Smooth muscle cell (in vitro differentiated cells): ENCODE measurements at regions not wholly inside any gene's neighbourhood (a gene's known extent, or its start where the extent isn't known, plus 50 kb on each side); places are given as distances from the start of the nearest gene placed in this dataset.

Experiments
- DNase-seq: peaks from one replicate; lab custom pipeline; 2025; ENCODE audit not compliant: unreplicated experiment; lab: John Stamatoyannopoulos, UW
- H2AFZ ChIP-seq: fragments of 200-600 bp; sonication (generic); 2 replicates; pipeline ENCODE4 v1.6.0; 2016; ENCODE audit warnings: antibody characterized with exemption, low read depth, mild to moderate bottlenecking
- H3F3A ChIP-seq: fragments of 200-600 bp; sonication (generic); 2 replicates; pipeline ENCODE4 v1.6.0; 2017; ENCODE audit warnings: antibody characterized with exemption, low read depth
- H3K27ac ChIP-seq: fragments of 200-600 bp; sonication (generic); 2 replicates; pipeline ENCODE4 v1.5.1; 2016; ENCODE audit warnings: low read depth, mild to moderate bottlenecking
- H3K27me3 ChIP-seq: fragments of 200-600 bp; sonication (generic); 2 replicates; pipeline ENCODE4 v1.6.1; 2016; ENCODE audit warnings: low read depth, mild to moderate bottlenecking
- H3K36me3 ChIP-seq: fragments of 200-600 bp; sonication (generic); 2 replicates; pipeline ENCODE4 v1.5.1; 2016; ENCODE audit warnings: low read depth
- H3K4me1 ChIP-seq: fragments of 200-600 bp; sonication (generic); 2 replicates; pipeline ENCODE4 v1.5.1; 2016; ENCODE audit warnings: low read depth
- H3K4me2 ChIP-seq: fragments of 200-600 bp; sonication (generic); 2 replicates; pipeline ENCODE4 v1.6.0; 2016; ENCODE audit warnings: mild to moderate bottlenecking
- H3K4me3 ChIP-seq: fragments of 200-600 bp; sonication (generic); 2 replicates; pipeline ENCODE4 v1.5.1; 2016; ENCODE audit warnings: mild to moderate bottlenecking
- H3K79me2 ChIP-seq: fragments of 200-600 bp; sonication (generic); 2 replicates; pipeline ENCODE4 v1.6.0; 2016; ENCODE audit warnings: low read depth, mild to moderate bottlenecking
- H3K9ac ChIP-seq: fragments of 200-600 bp; sonication (generic); 2 replicates; pipeline ENCODE4 v1.6.0; 2016; ENCODE audit warnings: low read depth
- H3K9me3 ChIP-seq: fragments of 200-600 bp; sonication (generic); replicated peaks from 2 replicates; pipeline ENCODE4 v1.5.1; 2016; ENCODE audit warnings: low read depth
- H4K20me1 ChIP-seq: fragments of 200-600 bp; sonication (generic); 2 replicates; pipeline ENCODE4 v1.6.0; 2016; ENCODE audit warnings: low read depth
- WGBS: methylation state at CpG from one replicate; pipeline ENCODE4 v1.1.7; 2016; ENCODE audit warnings: low lambda C conversion rate; 5-methylcytosine and 5-hydroxymethylcytosine counted together
- TF ChIP-seq, protein P1 (sequence below): fragments of 200-600 bp; sonication (generic); IDR thresholded peaks from 2 replicates; pipeline ENCODE4 v1.5.1; 2017; ENCODE audit warnings: borderline replicate concordance, mild to moderate bottlenecking, antibody characterized with exemption; ENCODE audit not compliant: insufficient read depth, poor library complexity, severe bottlenecking

DNA sequence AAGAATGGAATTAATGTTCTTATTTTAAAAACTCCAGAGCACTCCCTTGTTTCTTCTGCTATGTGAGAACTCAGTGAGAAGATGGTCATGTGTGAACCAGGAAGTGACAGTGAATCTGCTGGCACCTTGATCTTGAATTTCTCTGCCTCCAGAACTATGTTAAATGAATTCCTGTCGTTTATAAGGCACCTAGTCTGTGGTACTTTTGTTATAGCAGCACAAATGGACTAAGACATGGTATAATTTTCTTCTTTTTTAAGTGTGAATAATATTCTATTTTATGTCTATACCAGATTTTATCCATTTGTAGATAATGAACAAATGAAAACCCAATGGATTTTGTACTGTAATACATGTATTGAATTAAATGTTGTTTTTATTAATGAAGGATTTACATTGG lies 601.9 kb upstream of the REG3G start:
- Histone ChIP-seq H4K20me1 (no peaks in the 10 kb centered on the region), H3K79me2 (no peaks in the 10 kb centered on the region), H3K4me1 (no peaks in the 10 kb centered on the region), H2AFZ (no peak overlapping the region), H3K27ac (no peak overlapping the region), H3K9ac (no peak overlapping the region), H3K27me3 (no peaks in the 10 kb centered on the region), H3K4me2 (no peak overlapping the region), H3F3A (no peaks in the 10 kb centered on the region), H3K4me3 (no peak overlapping the region), H3K36me3 (no peaks in the 10 kb centered on the region), H3K9me3 (no peaks in the 10 kb centered on the region)
- 78% methylated on average over 1 of the region's 1 CpG for WGBS
- TF ChIP-seq, protein P1, sequence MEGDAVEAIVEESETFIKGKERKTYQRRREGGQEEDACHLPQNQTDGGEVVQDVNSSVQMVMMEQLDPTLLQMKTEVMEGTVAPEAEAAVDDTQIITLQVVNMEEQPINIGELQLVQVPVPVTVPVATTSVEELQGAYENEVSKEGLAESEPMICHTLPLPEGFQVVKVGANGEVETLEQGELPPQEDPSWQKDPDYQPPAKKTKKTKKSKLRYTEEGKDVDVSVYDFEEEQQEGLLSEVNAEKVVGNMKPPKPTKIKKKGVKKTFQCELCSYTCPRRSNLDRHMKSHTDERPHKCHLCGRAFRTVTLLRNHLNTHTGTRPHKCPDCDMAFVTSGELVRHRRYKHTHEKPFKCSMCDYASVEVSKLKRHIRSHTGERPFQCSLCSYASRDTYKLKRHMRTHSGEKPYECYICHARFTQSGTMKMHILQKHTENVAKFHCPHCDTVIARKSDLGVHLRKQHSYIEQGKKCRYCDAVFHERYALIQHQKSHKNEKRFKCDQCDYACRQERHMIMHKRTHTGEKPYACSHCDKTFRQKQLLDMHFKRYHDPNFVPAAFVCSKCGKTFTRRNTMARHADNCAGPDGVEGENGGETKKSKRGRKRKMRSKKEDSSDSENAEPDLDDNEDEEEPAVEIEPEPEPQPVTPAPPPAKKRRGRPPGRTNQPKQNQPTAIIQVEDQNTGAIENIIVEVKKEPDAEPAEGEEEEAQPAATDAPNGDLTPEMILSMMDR = no peak
- DNase-seq = no peak

GRCh38 chr2:78427170-78427569 lies 598.3 kb upstream of the REG3G start:
- no peak overlapping the region for H3K4me2 ChIP-seq
- no peaks in the 10 kb centered on the region for H4K20me1 ChIP-seq
- no peak overlapping the region for H3K27ac ChIP-seq
- no peaks in the 10 kb centered on the region for H3K4me1 ChIP-seq
- H2AFZ ChIP-seq = no peak overlapping the region
- no peak overlapping the region for H3K9ac ChIP-seq
- no peaks in the 10 kb centered on the region for H3K79me2 ChIP-seq
- no peak for DNase-seq
- H3K27me3 ChIP-seq = no peaks in the 10 kb centered on the region
- H3K9me3 ChIP-seq = no peaks in the 10 kb centered on the region
- WGBS = 93% methylated on average over 6 of the region's 6 CpGs
- no peak overlapping the region for H3K4me3 ChIP-seq
- no peaks in the 10 kb centered on the region for H3F3A ChIP-seq
- TF ChIP-seq, protein P1 = no peak
- no peaks in the 10 kb centered on the region for H3K36me3 ChIP-seq

DNA sequence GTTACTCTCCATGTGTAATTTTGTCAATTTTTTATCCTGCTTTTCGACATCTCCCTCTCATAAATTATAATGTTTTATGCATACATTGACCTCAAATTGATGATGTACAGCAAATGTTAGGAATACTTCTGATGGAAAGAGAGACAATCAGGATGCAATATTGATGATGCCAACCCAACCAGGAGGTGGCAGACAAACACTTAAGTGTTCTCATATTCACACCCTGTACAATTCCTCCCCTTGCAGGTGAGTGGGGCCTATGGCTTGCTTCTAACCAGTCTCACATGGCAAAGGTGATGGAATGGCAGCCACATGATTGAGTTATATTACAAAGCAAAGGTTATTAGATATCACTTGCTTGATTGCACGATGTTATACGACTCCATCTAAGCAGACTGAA lies 594.3 kb upstream of the REG3G start:
- no peak for DNase-seq
- Histone ChIP-seq H2AFZ (no peak overlapping the region), H3F3A (no peaks in the 10 kb centered on the region), H3K79me2 (no peaks in the 10 kb centered on the region), H3K36me3 (no peaks in the 10 kb centered on the region), H3K9ac (no peak overlapping the region), H3K4me1 (no peaks in the 10 kb centered on the region), H3K27me3 (no peaks in the 10 kb centered on the region), H3K9me3 (no peaks in the 10 kb centered on the region), H3K27ac (no peak overlapping the region), H4K20me1 (no peaks in the 10 kb centered on the region), H3K4me2 (no peak overlapping the region), H3K4me3 (no peak overlapping the region)
- TF ChIP-seq, protein P1 = no peak
- WGBS = 71% methylated on average over 3 of the region's 3 CpGs

DNA sequence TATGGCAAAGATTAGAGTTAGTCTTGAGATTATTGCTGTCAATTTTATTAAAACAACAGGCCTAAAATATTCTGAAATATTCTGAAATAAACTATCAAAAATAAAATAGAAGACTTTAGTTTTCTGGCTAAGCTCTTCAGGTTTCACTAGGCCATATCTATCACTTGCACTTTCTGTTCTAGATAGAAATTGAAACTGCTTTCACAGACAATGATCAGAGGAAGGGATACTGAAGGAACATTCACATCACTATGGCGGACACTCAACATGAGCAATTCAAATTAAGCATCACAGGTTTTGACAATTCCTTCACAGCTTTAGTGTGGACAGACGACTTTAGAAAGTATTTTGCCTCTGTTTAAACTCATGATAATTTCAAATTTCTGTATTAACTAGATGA lies 586.4 kb upstream of the REG3G start:
- Histone ChIP-seq H3K27ac (no peak overlapping the region), H3K9ac (no peak overlapping the region), H4K20me1 (no peaks in the 10 kb centered on the region), H3K4me2 (no peak overlapping the region), H3K36me3 (no peaks in the 10 kb centered on the region), H2AFZ (no peak overlapping the region), H3K79me2 (no peaks in the 10 kb centered on the region), H3K4me1 (no peaks in the 10 kb centered on the region), H3K9me3 (no peaks in the 10 kb centered on the region), H3K27me3 (no peaks in the 10 kb centered on the region), H3K4me3 (no peak overlapping the region), H3F3A (no peaks in the 10 kb centered on the region)
- TF ChIP-seq, protein P1 = no peak
- DNase-seq = no peak
- 48% methylated on average over 2 of the region's 2 CpGs for WGBS
